PC-9 (cell line): ENCODE measurements at regions not wholly inside any gene's neighbourhood (a gene's known extent, or its start where the extent isn't known, plus 50 kb on each side); places are given as distances from the start of the nearest gene placed in this dataset.

Source experiments
- EZH2 ChIP-seq: fragments of 200-600 bp; sonication (generic); IDR thresholded peaks from 2 replicates; pipeline ENCODE4 v1.8.0; 2017; ENCODE audit warnings: antibody characterized with exemption, low read depth
- TF ChIP-seq, protein P1 (sequence below): fragments of 200-600 bp; sonication (generic); conservative IDR thresholded peaks from 2 replicates; pipeline ENCODE4 v1.6.1; 2017; ENCODE audit warnings: mixed run types, antibody characterized with exemption, mild to moderate bottlenecking, moderate library complexity

- TF ChIP-seq, protein P1, sequence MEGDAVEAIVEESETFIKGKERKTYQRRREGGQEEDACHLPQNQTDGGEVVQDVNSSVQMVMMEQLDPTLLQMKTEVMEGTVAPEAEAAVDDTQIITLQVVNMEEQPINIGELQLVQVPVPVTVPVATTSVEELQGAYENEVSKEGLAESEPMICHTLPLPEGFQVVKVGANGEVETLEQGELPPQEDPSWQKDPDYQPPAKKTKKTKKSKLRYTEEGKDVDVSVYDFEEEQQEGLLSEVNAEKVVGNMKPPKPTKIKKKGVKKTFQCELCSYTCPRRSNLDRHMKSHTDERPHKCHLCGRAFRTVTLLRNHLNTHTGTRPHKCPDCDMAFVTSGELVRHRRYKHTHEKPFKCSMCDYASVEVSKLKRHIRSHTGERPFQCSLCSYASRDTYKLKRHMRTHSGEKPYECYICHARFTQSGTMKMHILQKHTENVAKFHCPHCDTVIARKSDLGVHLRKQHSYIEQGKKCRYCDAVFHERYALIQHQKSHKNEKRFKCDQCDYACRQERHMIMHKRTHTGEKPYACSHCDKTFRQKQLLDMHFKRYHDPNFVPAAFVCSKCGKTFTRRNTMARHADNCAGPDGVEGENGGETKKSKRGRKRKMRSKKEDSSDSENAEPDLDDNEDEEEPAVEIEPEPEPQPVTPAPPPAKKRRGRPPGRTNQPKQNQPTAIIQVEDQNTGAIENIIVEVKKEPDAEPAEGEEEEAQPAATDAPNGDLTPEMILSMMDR: no peak
- no peak for TF ChIP-seq EZH2
Measured at GRCh38 chr5:164202338-164202737, 696.9 kb downstream of the MAT2B start.
